ENCODE measurements at regions not wholly inside any gene's neighbourhood (a gene's known extent, or its start where the extent isn't known, plus 50 kb on each side); places are given as distances from the start of the nearest gene placed in this dataset.

- DNase-seq (ENCODE audit: low read depth in 2 of 2), result no peak
Observed at GRCh38 chr9:28820741-28821140, 1247.5 kb upstream of the C9orf72 start.

GRCh38 chr9:28821240-28821639 is 1248.0 kb upstream of the C9orf72 start:
- DNase-seq (ENCODE audit: low read depth in 2 of 2), result no peak

DNA sequence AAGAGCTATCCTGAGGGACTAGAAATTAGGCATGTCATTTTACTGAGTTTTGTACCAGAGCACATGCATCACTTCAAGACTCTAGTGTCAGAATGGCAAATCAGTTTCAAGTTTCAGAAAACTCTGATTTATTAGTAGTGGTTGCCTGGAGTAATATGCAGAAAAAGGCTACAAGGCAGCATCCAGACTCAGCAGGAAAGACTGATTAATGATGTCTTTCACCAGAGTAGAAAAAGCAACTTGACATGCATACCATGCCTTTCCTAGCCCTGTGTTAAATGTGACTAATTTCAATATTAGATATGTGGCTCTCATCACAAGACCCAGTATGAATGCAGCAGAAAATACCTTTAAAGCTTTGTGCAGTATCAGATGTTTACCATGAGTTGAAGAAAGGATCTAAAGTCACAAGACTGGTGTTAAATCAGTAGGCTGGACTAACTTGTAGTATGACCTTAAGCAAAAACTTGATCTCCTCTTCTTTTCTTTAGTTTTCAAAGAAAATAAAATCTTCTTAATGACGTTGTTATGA is 1251.2 kb upstream of the C9orf72 start:
- no peak for DNase-seq (ENCODE audit: low read depth in 2 of 2)

DNA sequence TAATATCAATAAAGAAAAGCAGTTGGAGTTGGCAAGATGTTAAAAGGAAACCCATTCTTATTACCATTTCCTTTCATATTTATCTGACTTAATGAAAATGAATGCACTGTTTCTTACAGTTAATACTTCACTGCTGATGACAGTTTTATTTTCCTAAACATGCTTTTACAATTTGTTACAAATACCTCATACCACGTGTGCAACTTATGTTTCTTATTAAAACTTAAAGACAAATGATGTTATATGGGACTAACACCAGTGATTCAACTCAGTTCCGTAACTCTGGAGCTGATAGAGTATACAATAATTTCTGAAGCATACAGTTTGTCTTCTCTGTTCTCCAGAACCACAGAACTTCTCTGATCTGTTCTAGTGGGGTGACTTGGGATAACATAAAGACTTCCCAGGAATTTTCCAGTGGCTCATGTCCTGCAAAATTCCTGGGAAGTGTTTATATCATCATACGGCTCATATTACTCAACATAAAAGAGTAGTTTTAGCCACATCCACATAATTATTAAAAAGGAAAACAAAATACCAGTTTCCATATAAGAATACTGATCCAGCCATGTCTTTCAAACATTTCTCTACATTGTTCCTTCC is 1259.0 kb upstream of the C9orf72 start:
- DNase-seq (ENCODE audit: low read depth in 2 of 2), result no peak

- DNase-seq (ENCODE audit: low read depth in 2 of 2), result no peak
Observed at GRCh38 chr9:28834156-28834555, 1260.9 kb upstream of the C9orf72 start.

GRCh38 chr9:28839778-28840430 is 1266.6 kb upstream of the C9orf72 start:
- no peak for DNase-seq (ENCODE audit: low read depth in 2 of 2)

- DNase-seq (ENCODE audit: low read depth in 2 of 2), result no peak
Observed at GRCh38 chr9:28841775-28842174, 1268.5 kb upstream of the C9orf72 start.

GRCh38 chr9:28847331-28847730 is 1274.0 kb upstream of the C9orf72 start:
- no peak for DNase-seq (ENCODE audit: low read depth in 2 of 2)

DNA sequence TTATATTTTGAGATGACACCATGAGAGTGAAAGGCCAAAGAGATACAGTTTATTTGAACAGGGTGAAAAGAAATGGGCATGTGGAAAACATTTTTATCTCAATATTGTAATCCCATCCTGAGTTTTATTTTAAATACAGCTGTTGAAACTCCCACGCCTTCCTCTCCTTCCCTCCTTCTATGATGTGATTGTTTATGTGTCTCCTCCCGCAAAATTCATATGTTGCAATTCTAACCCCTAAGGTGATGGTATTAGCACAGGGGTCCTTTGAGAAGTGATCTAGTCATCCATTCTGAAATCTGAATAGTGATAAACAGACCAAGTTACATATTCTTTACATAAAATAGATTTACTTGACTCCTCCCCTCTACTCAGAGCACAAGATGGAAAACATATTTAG is 1275.4 kb upstream of the C9orf72 start:
- DNase-seq (ENCODE audit: low read depth in 2 of 2), result no peak

DNA sequence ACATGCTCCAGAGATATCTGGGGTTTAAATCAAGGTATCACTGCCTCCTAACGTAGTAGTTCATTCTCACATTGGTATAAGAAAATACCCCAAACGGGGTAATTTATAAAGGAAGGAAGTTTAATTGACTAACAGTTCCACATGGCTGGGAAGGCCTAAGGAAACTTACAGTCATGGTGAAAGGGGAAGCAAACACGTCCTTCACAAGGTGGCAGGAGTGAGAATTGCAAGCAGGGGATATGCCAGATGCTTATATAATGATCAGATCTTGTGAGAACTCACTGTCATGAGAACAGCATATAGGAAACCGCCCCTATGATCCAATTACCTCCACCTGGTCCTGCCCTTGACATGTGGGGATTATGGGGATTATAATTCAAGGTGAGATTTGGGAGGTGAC is 1280.2 kb upstream of the C9orf72 start:
- DNase-seq (ENCODE audit: low read depth in 2 of 2), result no peak

DNA sequence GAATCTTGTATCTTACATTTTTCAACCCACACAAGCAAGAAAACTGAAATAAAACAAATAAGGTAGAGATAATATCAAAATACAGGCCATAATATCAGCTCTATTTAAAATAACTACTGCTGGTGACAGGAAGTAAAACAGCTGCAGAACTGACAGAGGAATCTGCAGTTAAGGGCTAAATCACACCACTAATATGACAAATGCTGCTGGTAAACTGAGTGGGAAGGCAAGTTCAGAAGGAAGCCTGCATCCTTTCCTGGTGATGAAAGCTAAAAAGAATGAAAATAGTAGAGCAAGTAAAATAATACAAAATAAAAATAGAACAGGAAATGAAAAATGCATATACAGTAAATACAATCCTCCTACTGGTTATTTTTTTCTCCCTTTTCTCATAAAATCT is 1293.7 kb upstream of the C9orf72 start:
- DNase-seq (ENCODE audit: low read depth in 2 of 2), result no peak

- no peak for DNase-seq (ENCODE audit: low read depth in 2 of 2)
Observed at GRCh38 chr9:28868228-28868990, 1295.1 kb upstream of the C9orf72 start.

DNA sequence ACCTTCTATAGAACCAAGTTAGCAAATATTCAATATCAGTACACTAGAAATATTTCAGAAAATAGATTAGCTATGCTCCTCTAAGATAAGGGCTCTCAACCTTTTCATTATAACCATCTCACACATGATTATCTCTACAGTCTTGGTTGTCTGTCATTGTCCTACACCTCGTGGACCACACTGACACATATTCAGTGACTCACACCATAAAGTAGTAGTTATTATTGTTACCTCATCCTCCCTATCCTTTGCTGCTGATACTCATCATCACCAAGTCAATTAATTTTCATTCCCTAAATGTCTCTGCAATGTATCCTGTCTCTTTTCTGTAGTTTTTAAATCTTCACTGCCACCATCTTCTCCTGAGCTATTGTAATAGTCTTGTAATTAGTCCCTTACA is 1309.2 kb upstream of the C9orf72 start:
- DNase-seq (ENCODE audit: low read depth in 2 of 2), result no peak

- no peak for DNase-seq (ENCODE audit: low read depth in 2 of 2)
Observed at GRCh38 chr9:28883234-28883633, 1310.0 kb upstream of the C9orf72 start.

DNA sequence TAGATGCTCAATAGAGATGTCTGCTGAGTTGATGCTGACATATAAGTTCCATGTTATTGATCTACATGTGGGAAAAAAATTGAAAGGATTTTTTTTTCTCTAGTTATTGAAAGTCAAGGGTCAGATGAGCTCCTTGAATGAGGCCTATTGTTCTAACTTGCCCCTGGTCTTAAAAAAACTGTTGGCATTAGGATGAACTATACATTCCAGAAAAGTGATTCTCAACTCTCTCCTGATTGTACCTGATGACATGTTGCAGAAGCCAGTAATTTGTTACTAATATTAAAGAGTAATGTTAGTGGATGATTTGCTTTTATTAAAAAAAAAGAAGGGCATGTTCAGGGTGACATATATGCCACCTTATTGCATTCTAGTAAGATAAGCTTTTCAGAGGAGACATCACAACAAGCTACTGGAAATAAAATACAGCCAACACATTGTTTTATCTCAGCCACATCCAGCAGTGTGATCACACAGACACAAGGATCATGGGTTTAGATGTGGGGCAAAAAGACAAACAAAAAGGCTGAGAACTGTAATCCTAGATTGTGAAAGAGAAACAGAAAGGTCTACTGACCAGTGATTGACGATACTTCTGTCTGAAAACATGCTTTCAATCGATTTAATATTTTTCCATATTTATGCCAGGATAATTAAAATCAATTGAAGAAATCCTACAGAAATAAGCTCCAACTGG is 1314.1 kb upstream of the C9orf72 start:
- no peak for DNase-seq (ENCODE audit: low read depth in 2 of 2)

DNA sequence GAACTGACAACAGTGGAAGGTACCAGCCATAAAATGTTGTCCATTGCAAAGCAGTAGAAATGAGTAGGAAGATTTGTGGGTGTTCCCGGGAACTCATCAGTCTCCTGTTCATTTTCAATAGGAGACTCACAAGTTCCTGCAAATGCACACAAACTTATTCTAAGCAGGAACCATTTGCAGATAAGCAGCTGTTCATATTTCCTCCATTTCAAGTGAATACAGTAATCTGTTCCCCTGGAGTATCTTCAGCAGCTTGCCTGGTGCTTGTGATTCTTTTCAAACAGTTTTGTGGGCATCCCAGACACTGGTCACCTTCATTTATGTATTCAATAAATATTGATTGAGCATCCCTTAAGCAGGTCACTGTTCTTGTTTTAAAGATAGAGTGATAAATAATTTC is 1315.5 kb upstream of the C9orf72 start:
- no peak for DNase-seq (ENCODE audit: low read depth in 2 of 2)

- DNase-seq (ENCODE audit: low read depth in 2 of 2), result no peak
Observed at GRCh38 chr9:28892538-28892937, 1319.3 kb upstream of the C9orf72 start.

GRCh38 chr9:28899267-28899666 is 1326.0 kb upstream of the C9orf72 start:
- no peak for DNase-seq (ENCODE audit: low read depth in 2 of 2)

DNA sequence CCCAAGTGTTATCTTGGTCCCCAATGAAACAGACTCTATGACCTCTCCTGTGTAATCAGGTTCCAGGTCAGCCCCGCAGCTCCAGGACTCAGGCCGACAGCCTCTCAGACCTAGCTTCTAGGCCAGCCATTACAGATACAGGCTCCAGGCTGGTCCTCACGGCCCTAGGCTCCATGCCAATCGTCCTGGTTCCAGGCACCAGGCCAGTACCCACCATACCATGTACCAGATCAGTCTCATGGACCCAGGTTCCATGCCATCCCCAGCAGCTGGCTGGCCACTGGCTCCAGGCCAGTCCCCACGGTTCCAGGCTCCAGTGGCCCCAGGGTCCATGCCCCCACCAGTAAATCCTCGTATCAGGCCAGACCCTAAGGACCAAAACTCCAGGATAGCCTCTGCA is 1326.6 kb upstream of the C9orf72 start:
- no peak for DNase-seq (ENCODE audit: low read depth in 2 of 2)

GRCh38 chr9:28900406-28900805 is 1327.1 kb upstream of the C9orf72 start:
- DNase-seq (ENCODE audit: low read depth in 2 of 2), result no peak

- no peak for DNase-seq (ENCODE audit: low read depth in 2 of 2)
Observed at GRCh38 chr9:28909526-28909925, 1336.2 kb upstream of the C9orf72 start.

- DNase-seq (ENCODE audit: low read depth in 2 of 2), result no peak
Observed at GRCh38 chr9:28912621-28913020, 1339.3 kb upstream of the C9orf72 start.
